NCI-H748 treated with DMSO at 0.1 percent for 48 hours (cell line): ENCODE measurements at regions not wholly inside any gene's neighbourhood (a gene's known extent, or its start where the extent isn't known, plus 50 kb on each side); places are given as distances from the start of the nearest gene placed in this dataset.
A peak's percentile ranks its signal among the peaks of the same experiment; 100 is the strongest.

Experiments
- DNase-seq: peaks from one replicate; lab custom pipeline; 2025; lab: John Stamatoyannopoulos, UW

GRCh38 chr2:19846567-19846966 is 55.2 kb downstream of the TTC32 start:
- no peak for DNase-seq

DNA sequence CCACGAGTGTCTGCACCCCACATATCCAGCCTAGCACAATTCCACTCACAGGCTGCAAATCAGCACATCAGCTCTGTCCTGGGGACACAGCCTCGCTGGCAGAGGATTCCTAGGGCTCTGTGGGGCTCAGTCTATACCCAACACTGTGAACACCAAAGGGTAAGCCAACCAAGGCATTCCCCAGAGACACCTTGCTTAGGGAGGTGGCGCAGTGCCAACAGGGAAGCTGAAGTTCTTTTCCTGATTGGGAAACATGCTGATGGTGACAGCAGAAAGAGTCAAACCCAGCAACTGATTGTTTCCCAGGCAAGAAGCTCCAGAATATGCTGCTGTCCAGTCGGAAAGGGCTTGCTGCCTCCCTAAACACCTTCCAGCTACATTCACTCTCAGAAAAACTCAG is 55.8 kb downstream of the TTC32 start:
- no peak for DNase-seq

- DNase-seq = no peak
Measured at GRCh38 chr2:19845323-19845920, 56.4 kb downstream of the TTC32 start.

- DNase-seq = no peak
Measured at GRCh38 chr2:19844750-19845149, 57.0 kb downstream of the TTC32 start.

- no peak for DNase-seq
Measured at GRCh38 chr2:19843992-19844515, 57.7 kb downstream of the TTC32 start.

DNA sequence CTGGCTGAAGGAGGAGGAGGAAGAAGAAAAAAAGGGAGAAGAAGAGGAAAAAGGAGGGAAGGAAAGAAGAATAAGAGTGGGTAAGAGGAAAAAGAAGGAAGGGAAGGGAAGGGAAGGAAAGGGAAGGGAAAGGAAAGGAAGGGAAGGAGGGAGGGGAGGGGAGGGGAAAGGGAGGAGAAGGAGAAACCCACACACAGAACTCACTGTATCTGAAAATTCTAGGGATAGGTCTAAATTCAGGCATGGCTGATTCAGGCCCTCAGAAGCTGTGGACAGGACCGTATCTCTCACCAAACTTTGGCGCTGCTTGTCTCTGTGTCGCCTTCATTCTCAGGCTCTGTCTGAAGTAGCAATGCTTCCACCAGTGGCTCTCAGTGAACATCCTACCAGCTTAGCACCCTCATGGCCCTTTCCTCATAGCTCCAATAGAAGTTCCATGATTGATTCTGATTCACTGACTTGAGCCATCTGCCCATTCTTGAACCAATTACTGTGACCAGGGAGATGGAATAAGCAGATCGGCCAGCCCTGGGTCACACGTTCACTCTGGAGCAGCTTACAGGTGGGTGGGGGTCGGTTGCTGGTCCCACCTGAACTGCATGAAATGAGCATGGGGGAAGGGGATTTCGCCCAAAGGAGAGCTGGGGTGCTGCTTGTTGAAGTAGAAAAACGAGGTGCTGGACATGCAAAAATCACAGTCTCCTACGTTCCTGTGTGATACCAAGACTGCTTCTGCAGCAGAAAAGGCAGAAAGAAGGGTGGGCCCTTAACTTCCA is 59.7 kb downstream of the TTC32 start:
- DNase-seq = no peak

DNA sequence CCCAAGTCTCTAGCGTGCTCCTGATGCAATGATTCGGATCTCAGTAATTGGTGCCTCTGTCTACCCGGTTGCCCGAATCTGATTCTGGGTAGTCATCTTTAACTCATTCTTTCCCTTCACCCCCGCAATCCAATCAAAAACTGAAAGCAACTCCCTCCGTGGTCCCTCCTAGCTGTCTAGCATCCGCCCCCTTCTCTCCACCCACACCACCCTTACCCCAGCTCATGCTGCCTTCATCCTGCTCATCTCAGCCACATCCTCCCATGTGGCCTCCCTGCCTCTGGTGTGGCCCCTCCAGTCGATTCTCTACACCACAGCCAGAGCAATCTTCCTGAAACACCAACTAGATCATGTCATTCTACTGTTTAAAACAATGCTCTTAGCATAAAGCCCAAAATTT is 62.3 kb downstream of the TTC32 start:
- no peak for DNase-seq

DNA sequence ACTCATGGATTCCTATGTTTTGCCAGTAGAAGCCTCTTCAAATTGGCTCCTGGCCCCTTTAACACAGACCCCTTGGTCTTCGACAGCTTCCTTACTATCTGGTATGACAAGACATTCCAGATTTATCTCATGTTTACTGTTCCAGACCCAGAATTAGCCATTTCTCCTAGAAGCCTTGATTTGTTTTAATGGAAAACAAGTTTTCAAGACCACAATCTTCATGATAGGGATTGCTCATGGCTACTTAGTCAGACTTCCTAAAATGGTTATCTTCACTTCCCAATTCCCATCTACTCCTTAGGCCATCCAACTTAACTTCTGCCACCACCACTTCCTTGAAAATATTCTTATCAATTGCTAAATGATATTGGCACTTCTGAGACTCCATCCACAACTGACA is 63.2 kb downstream of the TTC32 start:
- no peak for DNase-seq

DNA sequence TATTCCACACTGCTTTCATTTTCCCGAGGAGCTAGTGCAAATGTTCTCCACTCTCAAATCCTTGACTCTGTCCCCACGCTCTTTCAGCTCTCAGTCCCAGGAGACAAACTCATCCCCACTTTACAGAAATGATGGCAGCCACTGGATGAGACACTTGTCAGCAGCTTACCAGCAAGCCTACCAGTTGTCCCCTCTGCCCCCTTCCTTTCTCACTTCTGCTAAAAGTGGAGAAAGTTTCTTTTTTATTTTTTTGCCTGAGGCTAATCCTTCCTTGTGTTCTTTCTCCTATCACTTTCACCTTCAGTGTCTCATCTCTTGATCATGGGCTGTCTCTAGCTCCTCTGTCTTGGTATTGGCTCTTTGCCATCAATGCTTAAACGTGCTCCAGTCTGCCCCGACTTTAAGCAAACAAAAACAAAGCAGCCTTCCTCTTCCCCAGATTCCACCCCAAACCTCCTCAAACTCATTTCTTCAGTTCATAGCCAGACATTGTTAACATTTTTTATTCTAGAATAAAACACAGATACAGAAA is 64.5 kb downstream of the TTC32 start:
- DNase-seq = peak; percentile 2

- no peak for DNase-seq
Measured at GRCh38 chr2:19835781-19836281, 66.0 kb downstream of the TTC32 start.

DNA sequence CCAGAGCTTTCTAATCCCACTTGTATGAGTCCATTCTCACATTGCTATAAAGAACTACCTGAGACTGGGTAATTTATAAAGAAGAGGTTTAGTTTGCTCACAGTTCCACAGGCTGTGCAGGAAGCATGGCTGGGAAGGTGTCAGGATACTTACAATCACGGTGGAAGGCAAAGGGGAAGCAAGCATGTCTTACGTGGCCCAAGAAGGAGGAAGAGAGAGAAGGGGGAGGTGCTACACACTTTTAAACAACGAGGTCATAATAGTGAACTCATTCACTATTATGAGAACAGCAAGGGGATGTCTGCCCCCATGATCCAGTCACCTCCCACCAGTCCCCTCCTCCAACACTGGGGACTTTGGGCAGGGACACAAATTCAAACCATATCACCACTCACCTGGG is 67.8 kb downstream of the TTC32 start:
- DNase-seq = no peak

- no peak for DNase-seq
Measured at GRCh38 chr2:19829672-19830071, 72.1 kb downstream of the TTC32 start.

DNA sequence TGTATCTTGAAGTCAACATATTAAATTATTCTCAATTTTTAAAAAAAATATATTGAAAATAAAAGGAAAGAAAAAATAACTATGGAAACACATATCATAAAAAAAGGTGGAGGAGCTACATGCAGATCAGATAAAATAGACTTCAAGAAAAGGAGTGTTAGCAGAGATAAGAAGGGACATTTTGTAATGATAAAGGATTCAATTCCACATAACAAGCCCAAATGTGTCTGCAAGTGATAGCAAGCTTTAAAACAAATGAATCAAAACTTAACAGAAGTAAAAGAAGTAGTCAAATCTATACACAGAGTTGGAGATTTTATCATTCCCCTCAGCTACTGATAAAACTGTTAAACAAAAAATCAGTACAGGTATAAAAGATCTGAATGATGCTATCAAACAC is 74.9 kb downstream of the TTC32 start:
- no peak for DNase-seq

DNA sequence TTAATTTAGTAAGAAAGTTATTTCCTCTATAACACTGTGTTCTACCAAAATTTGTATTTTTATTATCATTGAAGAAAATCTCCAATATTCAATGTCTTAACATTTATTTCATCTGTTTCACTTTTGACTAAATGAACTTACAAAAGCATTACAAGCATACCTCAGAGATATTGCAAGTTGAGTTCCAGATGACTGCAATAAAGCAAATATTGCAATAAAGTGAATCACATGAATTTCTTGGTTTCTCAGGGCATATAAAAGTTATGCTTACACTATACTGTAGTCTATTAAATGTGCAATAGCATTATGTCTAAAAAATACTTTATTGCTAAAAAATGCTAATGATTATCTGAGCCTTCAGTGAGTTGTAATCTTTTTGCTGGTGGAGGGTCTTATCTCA is 78.3 kb downstream of the TTC32 start:
- DNase-seq = no peak

DNA sequence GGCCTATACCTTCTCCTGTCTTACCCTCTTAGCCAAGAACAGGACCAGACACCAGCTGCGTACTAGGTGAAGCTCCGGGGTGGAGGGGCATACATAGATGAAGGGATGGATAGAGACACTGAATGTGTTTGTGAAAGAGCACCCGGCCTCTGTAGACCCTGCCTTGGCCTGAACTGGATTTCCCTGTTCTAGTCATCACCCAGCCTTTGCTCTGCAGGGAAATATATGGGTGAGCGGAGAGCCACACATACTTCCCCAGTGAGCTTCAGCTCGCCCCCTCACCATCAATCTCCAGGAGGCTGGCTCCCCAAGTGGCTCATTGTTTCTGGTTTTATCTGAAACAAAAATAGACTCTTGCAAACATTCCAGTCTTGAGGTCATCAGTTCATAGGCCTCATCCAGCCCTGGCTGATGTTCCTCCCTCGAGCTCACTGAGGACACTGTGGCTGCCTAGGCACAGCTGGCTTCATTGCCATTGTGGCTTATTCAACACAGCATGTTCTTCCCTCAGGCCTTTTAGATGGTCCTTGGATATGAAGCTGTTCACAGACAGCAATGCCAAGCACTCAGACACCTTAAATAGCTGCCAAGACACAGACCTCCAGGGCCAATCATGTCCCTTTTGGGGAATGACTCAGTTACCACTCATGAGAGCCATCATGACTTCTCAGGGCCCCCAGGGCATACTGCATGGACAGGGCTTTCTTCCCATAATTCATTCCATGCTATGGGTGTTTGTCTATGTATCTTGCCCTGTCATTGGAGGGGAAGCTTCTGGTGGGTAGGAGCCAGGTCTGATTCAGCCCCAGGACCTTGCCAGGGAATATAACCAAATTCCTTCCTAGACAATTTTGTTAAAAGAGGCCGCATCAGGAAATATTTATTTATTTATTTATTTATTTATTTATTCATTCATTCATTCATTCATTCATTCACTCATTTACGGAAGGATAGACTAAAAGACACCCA is 82.4 kb downstream of the TTC32 start:
- no peak for DNase-seq

GRCh38 chr2:19818543-19818942 is 83.2 kb downstream of the TTC32 start:
- DNase-seq = no peak

DNA sequence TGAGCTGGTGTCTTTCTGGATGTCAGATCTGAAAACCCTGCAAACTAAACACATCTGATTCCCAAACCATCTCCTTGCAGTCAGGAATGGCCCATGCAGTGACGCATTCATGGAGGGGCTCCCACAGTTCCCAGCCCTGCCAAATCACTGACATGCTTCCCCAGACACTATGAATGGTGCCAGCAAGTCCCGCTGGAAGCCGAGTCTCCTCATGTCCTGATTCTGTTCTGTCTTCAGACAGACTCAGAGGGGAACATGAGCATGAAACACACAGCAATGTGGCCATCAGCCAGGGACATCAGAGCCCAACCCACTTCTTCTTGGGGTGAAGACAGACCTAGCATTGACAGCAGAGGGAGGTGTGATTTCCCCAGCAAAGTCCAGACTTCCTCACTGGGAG is 83.7 kb downstream of the TTC32 start:
- no peak for DNase-seq

- no peak for DNase-seq
Measured at GRCh38 chr2:19815746-19816145, 86.0 kb downstream of the TTC32 start.

DNA sequence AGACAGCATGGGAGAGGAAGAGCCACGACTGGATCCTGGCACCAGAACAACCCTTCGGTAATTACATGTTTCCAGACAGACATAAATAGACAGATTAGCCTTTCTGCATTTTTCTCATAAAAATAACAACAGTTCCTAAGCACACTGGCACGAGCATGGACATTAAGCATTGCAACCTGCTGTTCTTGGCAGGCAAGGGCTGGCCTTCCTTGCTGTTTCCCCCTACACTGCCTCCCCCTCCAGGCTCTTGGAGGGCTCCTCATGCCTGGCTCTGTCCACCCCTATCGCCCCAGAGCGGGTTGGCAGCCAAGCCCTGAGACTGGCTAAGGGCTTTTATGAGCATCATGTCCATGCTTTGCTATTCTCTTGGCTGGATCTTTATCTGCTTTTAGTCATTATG is 89.6 kb downstream of the TTC32 start:
- DNase-seq = no peak

DNA sequence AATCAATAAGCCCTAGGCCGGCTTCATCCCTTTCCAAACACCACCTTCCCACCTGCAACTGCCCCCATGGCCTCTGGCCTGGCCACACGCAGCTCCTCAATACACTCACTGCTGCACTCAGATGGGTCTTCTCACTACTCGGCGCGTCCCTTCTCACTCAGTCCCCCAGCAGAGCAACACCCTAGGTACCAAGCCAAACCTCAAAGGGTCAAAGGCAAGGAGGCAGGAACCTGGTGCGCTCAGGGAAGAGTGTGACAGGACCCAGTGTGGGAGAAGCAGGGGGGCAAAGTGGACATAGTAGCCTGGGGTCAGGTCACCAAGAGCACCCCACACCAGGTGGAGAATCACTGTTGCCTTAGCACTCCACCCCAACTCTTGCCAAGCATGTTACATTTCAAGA is 90.6 kb downstream of the TTC32 start:
- no peak for DNase-seq

DNA sequence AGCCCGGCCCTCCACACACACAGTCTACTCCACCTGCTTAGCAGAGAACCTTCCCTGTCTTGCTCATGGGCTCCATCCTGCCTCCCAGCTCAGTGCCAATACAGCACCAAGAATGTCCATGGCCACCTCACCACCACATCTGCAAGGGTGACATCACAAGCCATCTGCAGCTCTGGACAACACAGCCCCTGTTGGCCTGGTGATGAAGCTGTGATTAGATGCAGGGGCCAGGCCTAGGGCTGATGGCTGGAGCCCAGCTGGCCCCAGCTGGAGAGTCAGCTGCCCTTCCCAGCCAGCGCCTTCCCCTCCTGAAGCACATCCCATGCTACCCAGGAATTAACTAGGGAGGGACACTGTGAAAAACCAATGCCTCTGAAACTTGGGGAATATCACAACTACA is 91.1 kb downstream of the TTC32 start:
- DNase-seq = no peak

GRCh38 chr2:19810148-19810547 is 91.6 kb downstream of the TTC32 start:
- DNase-seq = no peak
